HG02623 (cell line): ENCODE measurements at regions not wholly inside any gene's neighbourhood (a gene's known extent, or its start where the extent isn't known, plus 50 kb on each side); places are given as distances from the start of the nearest gene placed in this dataset.

Experiments used
- ATAC-seq: cut with Tn5 transposase; IDR thresholded peaks from one replicate; pipeline ENCODE4 v1.9.1; 2021; ENCODE audit warnings: moderate library complexity; ENCODE audit not compliant: unreplicated experiment

- no peak for ATAC-seq
Measured at GRCh38 chr11:10358696-10359095, 53.8 kb downstream of the ADM start.

- ATAC-seq = no peak
Measured at GRCh38 chr11:10359171-10359570, 54.3 kb downstream of the ADM start.

- ATAC-seq = no peak
Measured at GRCh38 chr11:10360835-10361234, 56.0 kb downstream of the ADM start.

DNA sequence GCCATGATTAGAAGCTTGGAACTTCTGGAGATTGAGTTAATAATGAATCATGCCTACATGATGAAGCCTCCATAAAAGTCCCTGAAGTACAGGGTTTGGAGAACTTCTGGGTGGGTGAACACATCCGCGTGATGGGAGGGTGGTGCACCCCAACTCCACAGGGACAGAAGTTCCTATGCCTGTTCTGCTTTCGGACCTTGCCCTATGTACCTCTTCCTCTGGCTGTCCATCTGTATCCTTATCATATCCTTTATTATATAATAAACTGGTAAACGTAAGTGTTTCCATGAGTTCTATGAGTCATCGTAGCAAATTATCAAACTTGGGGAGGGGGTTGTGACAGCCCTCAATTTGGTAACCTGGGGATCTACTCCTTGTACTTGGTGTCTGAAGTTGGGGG is 60.2 kb downstream of the ADM start:
- ATAC-seq = no peak

- peak; percentile 83 for ATAC-seq
Measured at GRCh38 chr11:10366568-10367331, 61.9 kb downstream of the ADM start.

- ATAC-seq = no peak
Measured at GRCh38 chr11:10371926-10372641, 67.2 kb downstream of the ADM start.

- ATAC-seq = no peak
Measured at GRCh38 chr11:10373340-10373739, 68.5 kb downstream of the ADM start.

GRCh38 chr11:10373929-10374328 is 69.1 kb downstream of the ADM start:
- no peak for ATAC-seq

- ATAC-seq = no peak
Measured at GRCh38 chr11:10374386-10374785, 69.5 kb downstream of the ADM start.

GRCh38 chr11:10375280-10375971 is 70.6 kb downstream of the ADM start:
- ATAC-seq = no peak

GRCh38 chr11:10376061-10376460 is 71.2 kb downstream of the ADM start:
- no peak for ATAC-seq

- ATAC-seq = no peak
Measured at GRCh38 chr11:10377183-10377582, 72.3 kb downstream of the ADM start.

- ATAC-seq = no peak
Measured at GRCh38 chr11:10378362-10378761, 73.5 kb downstream of the ADM start.

DNA sequence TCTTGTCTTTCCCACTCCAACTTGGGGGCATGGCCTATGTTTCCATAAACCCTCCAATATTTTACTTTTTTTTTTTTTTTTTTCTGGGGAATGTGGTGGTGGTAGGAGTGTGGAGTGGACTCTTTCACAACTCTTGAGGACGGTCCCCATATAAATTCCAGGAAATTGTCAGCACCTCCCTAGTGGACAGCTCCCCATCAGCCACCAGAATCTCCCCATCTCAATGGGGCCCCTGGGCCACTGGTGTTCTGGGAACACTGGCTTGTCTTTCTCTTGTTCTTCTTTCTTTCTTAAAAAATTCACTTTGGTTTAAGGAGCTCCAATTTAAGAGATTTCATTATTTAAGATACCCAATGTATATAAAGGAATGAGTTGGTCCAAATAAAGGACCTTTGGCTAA is 74.1 kb downstream of the ADM start:
- ATAC-seq = no peak

GRCh38 chr11:10379426-10379825 is 74.6 kb downstream of the ADM start:
- ATAC-seq = no peak

GRCh38 chr11:10379871-10380568 is 75.0 kb upstream of the AMPD3 start:
- no peak for ATAC-seq

GRCh38 chr11:10380921-10381320 is 74.1 kb upstream of the AMPD3 start:
- ATAC-seq = no peak

GRCh38 chr11:10381736-10382135 is 73.3 kb upstream of the AMPD3 start:
- no peak for ATAC-seq

GRCh38 chr11:10382518-10382917 is 72.5 kb upstream of the AMPD3 start:
- no peak for ATAC-seq

DNA sequence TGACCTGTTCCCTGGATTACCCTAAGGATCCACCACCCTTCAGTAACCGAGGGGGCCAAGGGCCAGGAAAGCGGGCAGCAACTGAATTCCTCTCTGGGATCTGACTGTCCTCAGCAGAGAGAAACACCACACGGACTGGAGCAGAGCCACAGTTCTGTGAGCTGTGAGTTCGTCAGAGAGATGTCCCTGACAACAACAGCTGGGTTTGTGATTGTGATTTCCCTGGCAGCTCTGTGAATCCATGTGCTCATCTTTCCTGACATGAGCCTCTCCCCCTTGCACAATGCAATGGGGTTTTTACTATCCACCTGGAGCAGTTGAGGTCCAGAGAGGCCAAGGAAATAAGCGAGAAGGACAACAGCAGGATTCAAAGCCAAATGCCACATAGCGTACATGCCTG is 69.4 kb upstream of the AMPD3 start:
- no peak for ATAC-seq

- no peak for ATAC-seq
Measured at GRCh38 chr11:10386361-10386760, 68.7 kb upstream of the AMPD3 start.
